GM12878 (cell line): ENCODE measurements at regions not wholly inside any gene's neighbourhood (a gene's known extent, or its start where the extent isn't known, plus 50 kb on each side); places are given as distances from the start of the nearest gene placed in this dataset.

ENCODE experiments used
- BHLHE40 ChIP-seq, 2 experiments: fragments of 450-650 bp in 1 of 2; IDR thresholded peaks; 2 replicates each; pipeline ENCODE4 v1.6.1; 2011 to 2017; ENCODE audit warnings: low read depth in 2 of 2, borderline replicate concordance in 1 of 2, improper control_type of control experiment in 1 of 2, low read length in 1 of 2, mild to moderate bottlenecking in 1 of 2
- BRCA1 ChIP-seq: IDR thresholded peaks from 2 replicates; pipeline ENCODE4 v1.6.1; 2011; ENCODE audit warnings: low read depth, low read length, improper control_type of control experiment
- DPF2 ChIP-seq: fragments of 450-650 bp; IDR thresholded peaks from 2 replicates; pipeline ENCODE4 v1.6.1; 2017; ENCODE audit warnings: mild to moderate bottlenecking
- EZH2 ChIP-seq: IDR thresholded peaks from 2 replicates; pipeline ENCODE4 v1.6.1; 2012; ENCODE audit warnings: low read depth, mild to moderate bottlenecking, control low read depth, inconsistent platforms, low read length, borderline replicate concordance; ENCODE audit not compliant: control insufficient read depth
- MTA2 ChIP-seq: fragments of 450-650 bp; IDR thresholded peaks from 2 replicates; pipeline ENCODE4 v1.6.1; 2016; ENCODE audit warnings: low read depth, mild to moderate bottlenecking, moderate library complexity
- POLR2A ChIP-seq: IDR thresholded peaks from 2 replicates; pipeline ENCODE4 v1.6.1; 2011; ENCODE audit warnings: low read depth, mild to moderate bottlenecking, low read length
- RAD21 ChIP-seq: IDR thresholded peaks from 2 replicates; pipeline ENCODE4 v1.6.1; 2011; ENCODE audit warnings: mild to moderate bottlenecking, low read depth, low read length, moderate library complexity; ENCODE audit not compliant: insufficient read depth
- RELA ChIP-seq: fragments of 450-650 bp; IDR thresholded peaks from 2 replicates; pipeline ENCODE4 v1.8.0; 2014; ENCODE audit warnings: borderline replicate concordance; ENCODE audit not compliant: partially characterized antibody
- SP1 ChIP-seq: IDR thresholded peaks from one replicate; pipeline ENCODE4 v1.6.1; 2011; ENCODE audit warnings: low read depth, low read length
- TCF12 ChIP-seq: IDR thresholded peaks from 2 replicates; pipeline ENCODE4 v1.6.1; 2011; ENCODE audit warnings: low read depth, mild to moderate bottlenecking, low read length
- YY1 ChIP-seq: IDR thresholded peaks from 2 replicates; pipeline ENCODE4 v1.6.1; 2011; ENCODE audit warnings: low read depth, mild to moderate bottlenecking, low read length

GRCh38 chr20:24742989-24743388 lies 206.1 kb upstream of the CST7 start:
- TF ChIP-seq BRCA1: no peak
- no peak for TF ChIP-seq EZH2
- TF ChIP-seq BHLHE40 (IDR thresholded peaks at IDR 0.05; ENCODE audit: borderline replicate concordance in 1 of 2, low read depth in 2 of 2, low read length in 1 of 2): no peak
- TF ChIP-seq MTA2: no peak
- TF ChIP-seq YY1: no peak
- no peak for TF ChIP-seq RAD21
- TF ChIP-seq SP1: no peak
- TF ChIP-seq POLR2A: no peak
- no peak for TF ChIP-seq TCF12
- TF ChIP-seq RELA: no peak
- TF ChIP-seq DPF2: no peak
